Prostate gland (tissue), 2 donors: ENCODE measurements at regions not wholly inside any gene's neighbourhood (a gene's known extent, or its start where the extent isn't known, plus 50 kb on each side); places are given as distances from the start of the nearest gene placed in this dataset.

Experiments used
- POLR2A ChIP-seq: fragments of 450-650 bp; IDR thresholded peaks from one replicate; pipeline ENCODE4 v1.6.1; 2016; ENCODE audit warnings: antibody characterized with exemption, mild to moderate bottlenecking
- POLR2AphosphoS5 ChIP-seq: sonication (generic); formaldehyde crosslinking; IDR thresholded peaks from one replicate; pipeline ENCODE4 v1.6.1; 2017; ENCODE audit warnings: antibody characterized with exemption
- TF ChIP-seq, protein P1 (sequence below), 4 experiments: fragments of 200-600 bp in 2 of 4; fragments of 450-650 bp in 2 of 4; sonication (generic) in 2 of 4; IDR thresholded peaks; 1 replicate in 3 of 4; 2 replicates in 1 of 4; pipeline ENCODE4 v1.5.1; 2016 to 2019; ENCODE audit warnings: antibody characterized with exemption in 4 of 4, mild to moderate bottlenecking in 2 of 4, moderate library complexity in 2 of 4

DNA sequence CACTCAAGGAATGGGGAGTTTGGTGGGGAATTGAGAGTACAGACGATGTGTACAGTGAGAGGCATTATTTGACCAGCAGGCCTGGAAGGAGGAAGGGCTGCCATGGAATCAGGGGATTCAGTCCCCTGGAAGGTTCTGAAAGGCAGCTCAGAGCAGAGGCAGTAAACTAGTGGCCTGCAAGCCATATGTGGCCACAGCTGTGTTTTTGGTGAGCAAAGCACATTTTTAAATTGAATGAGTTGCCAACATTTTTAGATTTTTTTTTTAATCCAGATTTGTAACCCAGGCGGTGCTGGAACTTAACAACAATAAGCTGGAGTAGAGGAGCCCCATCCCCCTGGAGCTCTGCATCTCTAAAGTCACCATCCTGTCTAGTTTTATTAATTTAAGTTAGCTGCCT lies 95.3 kb upstream of the IPO5 start:
- TF ChIP-seq, protein P1, sequence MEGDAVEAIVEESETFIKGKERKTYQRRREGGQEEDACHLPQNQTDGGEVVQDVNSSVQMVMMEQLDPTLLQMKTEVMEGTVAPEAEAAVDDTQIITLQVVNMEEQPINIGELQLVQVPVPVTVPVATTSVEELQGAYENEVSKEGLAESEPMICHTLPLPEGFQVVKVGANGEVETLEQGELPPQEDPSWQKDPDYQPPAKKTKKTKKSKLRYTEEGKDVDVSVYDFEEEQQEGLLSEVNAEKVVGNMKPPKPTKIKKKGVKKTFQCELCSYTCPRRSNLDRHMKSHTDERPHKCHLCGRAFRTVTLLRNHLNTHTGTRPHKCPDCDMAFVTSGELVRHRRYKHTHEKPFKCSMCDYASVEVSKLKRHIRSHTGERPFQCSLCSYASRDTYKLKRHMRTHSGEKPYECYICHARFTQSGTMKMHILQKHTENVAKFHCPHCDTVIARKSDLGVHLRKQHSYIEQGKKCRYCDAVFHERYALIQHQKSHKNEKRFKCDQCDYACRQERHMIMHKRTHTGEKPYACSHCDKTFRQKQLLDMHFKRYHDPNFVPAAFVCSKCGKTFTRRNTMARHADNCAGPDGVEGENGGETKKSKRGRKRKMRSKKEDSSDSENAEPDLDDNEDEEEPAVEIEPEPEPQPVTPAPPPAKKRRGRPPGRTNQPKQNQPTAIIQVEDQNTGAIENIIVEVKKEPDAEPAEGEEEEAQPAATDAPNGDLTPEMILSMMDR (IDR thresholded peaks at IDR 0.05): no peak
- TF ChIP-seq POLR2AphosphoS5 (no peak), POLR2A (no peak)
